NB4 (cell line): ENCODE measurements at regions not wholly inside any gene's neighbourhood (a gene's known extent, or its start where the extent isn't known, plus 50 kb on each side); places are given as distances from the start of the nearest gene placed in this dataset.
"Not testable (repeated sequence)": the region's sequence is repeated elsewhere in the genome, so short reads cannot be mapped to it uniquely, and the experiment has no call there.

Source experiments
- DNase-seq: peaks from one replicate; pipeline ENCODE4 v3.0.0; 2010; ENCODE audit warnings: low read depth
- H3K4me3 ChIP-seq: one replicate; pipeline ENCODE4 v1.5.1; 2011; ENCODE audit warnings: mild to moderate bottlenecking, low read depth, low read length, moderate library complexity
- MYC ChIP-seq: IDR thresholded peaks from 2 replicates; pipeline ENCODE4 v1.6.1; 2011; ENCODE audit warnings: low read depth, low read length
- POLR2A ChIP-seq: IDR thresholded peaks from 2 replicates; pipeline ENCODE4 v1.6.1; 2011; ENCODE audit warnings: mild to moderate bottlenecking; ENCODE audit not compliant: insufficient read length; ENCODE audit errors: extremely low read depth
- TF ChIP-seq, protein P1 (sequence below): IDR thresholded peaks from 2 replicates; pipeline ENCODE4 v1.6.1; 2011; ENCODE audit warnings: low read depth, low read length
- TF ChIP-seq, protein P2 (sequence below): IDR thresholded peaks from one replicate; pipeline ENCODE4 v1.5.1; 2012; ENCODE audit warnings: low read depth, low read length

DNA sequence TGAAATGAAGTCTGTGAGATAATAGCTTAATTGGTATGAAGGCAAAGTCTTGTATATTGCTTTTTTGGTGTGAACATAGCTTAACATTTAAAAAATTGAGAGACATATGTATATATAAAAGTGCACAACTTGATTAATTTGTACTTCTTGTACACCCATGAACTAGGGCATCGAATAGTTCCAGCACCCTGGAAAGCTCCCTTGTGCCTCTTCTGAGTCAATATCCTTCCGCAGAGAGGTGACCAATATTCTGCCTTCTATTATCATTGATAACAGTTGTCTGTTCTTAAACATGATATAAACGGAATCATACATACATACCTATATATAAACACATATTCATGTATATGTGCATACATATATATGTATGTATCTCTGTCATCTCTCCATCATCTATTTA is 185.4 kb downstream of the PHF2 start:
- H3K4me3 ChIP-seq = no peak overlapping the region
- DNase-seq = no peak
- TF ChIP-seq MYC (no peak), POLR2A (no peak)
- TF ChIP-seq, protein P1, sequence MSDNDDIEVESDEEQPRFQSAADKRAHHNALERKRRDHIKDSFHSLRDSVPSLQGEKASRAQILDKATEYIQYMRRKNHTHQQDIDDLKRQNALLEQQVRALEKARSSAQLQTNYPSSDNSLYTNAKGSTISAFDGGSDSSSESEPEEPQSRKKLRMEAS = no peak
- TF ChIP-seq, protein P2, sequence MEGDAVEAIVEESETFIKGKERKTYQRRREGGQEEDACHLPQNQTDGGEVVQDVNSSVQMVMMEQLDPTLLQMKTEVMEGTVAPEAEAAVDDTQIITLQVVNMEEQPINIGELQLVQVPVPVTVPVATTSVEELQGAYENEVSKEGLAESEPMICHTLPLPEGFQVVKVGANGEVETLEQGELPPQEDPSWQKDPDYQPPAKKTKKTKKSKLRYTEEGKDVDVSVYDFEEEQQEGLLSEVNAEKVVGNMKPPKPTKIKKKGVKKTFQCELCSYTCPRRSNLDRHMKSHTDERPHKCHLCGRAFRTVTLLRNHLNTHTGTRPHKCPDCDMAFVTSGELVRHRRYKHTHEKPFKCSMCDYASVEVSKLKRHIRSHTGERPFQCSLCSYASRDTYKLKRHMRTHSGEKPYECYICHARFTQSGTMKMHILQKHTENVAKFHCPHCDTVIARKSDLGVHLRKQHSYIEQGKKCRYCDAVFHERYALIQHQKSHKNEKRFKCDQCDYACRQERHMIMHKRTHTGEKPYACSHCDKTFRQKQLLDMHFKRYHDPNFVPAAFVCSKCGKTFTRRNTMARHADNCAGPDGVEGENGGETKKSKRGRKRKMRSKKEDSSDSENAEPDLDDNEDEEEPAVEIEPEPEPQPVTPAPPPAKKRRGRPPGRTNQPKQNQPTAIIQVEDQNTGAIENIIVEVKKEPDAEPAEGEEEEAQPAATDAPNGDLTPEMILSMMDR = no peak

- no peak for DNase-seq
- TF ChIP-seq, protein P2 = no peak
- TF ChIP-seq POLR2A (no peak), MYC (no peak)
- TF ChIP-seq, protein P1 = no peak
- no peak overlapping the region for H3K4me3 ChIP-seq
Measured at GRCh38 chr9:93750045-93750444, 173.7 kb downstream of the PHF2 start.

GRCh38 chr9:93748827-93749226 is 172.4 kb downstream of the PHF2 start:
- H3K4me3 ChIP-seq, DNase-seq: not testable (repeated sequence)

DNA sequence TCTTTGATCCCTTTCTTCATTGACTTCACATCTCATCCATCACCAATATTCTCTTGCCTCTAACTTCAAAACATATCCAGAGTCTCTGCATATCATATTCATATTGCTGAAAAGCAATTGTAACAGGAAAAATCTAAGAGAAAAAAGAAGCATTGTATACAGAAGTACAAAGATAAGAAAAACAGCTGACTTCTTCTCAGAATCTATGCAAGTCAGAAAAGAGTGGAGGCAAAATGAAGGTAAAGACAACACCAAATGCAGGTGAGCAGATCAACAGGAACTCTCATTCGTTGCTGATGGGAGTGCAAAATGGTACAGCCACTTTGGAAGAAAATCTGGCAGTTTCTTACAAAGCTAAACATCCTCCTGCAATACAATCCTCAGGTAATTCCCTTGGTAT is 155.6 kb downstream of the PHF2 start:
- DNase-seq = no peak
- TF ChIP-seq, protein P2 = no peak
- no peak for TF ChIP-seq MYC
- TF ChIP-seq POLR2A = no peak
- TF ChIP-seq, protein P1 = no peak
- H3K4me3 ChIP-seq = no peak overlapping the region

GRCh38 chr9:93730648-93731047 is 154.3 kb downstream of the PHF2 start:
- H3K4me3 ChIP-seq = no peak overlapping the region
- TF ChIP-seq, protein P2 = no peak
- TF ChIP-seq POLR2A = no peak
- TF ChIP-seq, protein P1 = no peak
- TF ChIP-seq MYC = no peak
- DNase-seq = no peak

DNA sequence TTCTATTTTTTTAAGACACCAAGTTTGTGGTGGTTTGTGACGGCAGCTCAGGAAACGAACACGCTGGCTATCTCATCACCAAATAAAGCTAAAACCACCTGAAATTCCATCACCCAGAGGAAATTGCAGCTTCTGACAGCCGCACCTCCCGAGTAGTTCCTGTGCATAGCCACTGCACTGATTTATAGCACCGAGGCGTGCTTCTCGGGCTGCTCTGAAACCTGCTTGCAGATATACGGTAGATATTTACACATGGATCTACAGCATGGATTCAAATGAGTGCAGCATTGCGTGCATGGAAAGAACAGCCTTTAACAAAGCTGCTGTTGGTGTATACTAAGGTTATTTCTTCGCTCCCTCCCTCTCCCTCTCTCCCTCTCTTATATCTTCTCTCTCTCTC is 153.8 kb downstream of the PHF2 start:
- TF ChIP-seq, protein P2 = no peak
- no peak for TF ChIP-seq MYC
- TF ChIP-seq POLR2A = no peak
- TF ChIP-seq, protein P1 = no peak

More for the DNA sequence above, 153.8 kb downstream of the PHF2 start:
- no peak for DNase-seq
- no peak overlapping the region for H3K4me3 ChIP-seq
